ENCODE measurements at regions not wholly inside any gene's neighbourhood (a gene's known extent, or its start where the extent isn't known, plus 50 kb on each side); places are given as distances from the start of the nearest gene placed in this dataset.

- no peaks in the 10 kb centered on the region for H3F3A ChIP-seq (replicated peaks; ENCODE audit: low read depth)
- ATAC-seq (no peak; the same call in 1 of the 3 replicates), DNase-seq (ENCODE audit: low spot score) (no peak)
- no peaks in the 10 kb centered on the region for H3K79me2 ChIP-seq (replicated peaks; ENCODE audit: insufficient read depth)
- Mint-ChIP-seq H3K9me3 (no peaks in the 10 kb centered on the region), H3K4me3 (no peak overlapping the region), H3K4me1 (peaks cover 41% of the 10 kb centered on the region), H3K27me3 (ENCODE audit: insufficient read depth, low read depth, poor library complexity) (no peaks in the 10 kb centered on the region), H3K36me3 (ENCODE audit: low read depth) (no peaks in the 10 kb centered on the region), H3K27ac (no peak overlapping the region; the same call in 1 of the 2 replicates)
- no peak overlapping the region for H3K27ac ChIP-seq (ENCODE audit: low read depth)
- no peaks in the 10 kb centered on the region for H3K27me3 ChIP-seq (ENCODE audit: insufficient read depth)
- TF ChIP-seq JUNB (IDR thresholded peaks at IDR 0.05; ENCODE audit: unreplicated experiment) (no peak), ETS1 (IDR thresholded peaks at IDR 0.05) (no peak), CREB1 (CRISPR knock-in tag; IDR thresholded peaks at IDR 0.05; ENCODE audit: low read depth) (no peak), STAT1 (IDR thresholded peaks at IDR 0.05; ENCODE audit: unreplicated experiment) (no peak), POLR2AphosphoS5 (IDR thresholded peaks at IDR 0.05; ENCODE audit: low read depth) (no peak), ZNF114 (CRISPR knock-in tag; IDR thresholded peaks at IDR 0.05) (no peak), EZH2 (IDR thresholded peaks at IDR 0.05; ENCODE audit: low read depth, unreplicated experiment) (no peak), ZNF331 (CRISPR knock-in tag; IDR thresholded peaks at IDR 0.05; ENCODE audit: low read depth) (no peak), EZH2phosphoT487 (IDR thresholded peaks at IDR 0.05; ENCODE audit: unreplicated experiment) (no peak), NANOG (IDR thresholded peaks at IDR 0.05; ENCODE audit: borderline replicate concordance) (no peak), REST (IDR thresholded peaks at IDR 0.05; ENCODE audit: unreplicated experiment) (no peak), ZNF462 (CRISPR knock-in tag; IDR thresholded peaks at IDR 0.05) (no peak), CTCF (conservative IDR thresholded peaks at IDR 0.05; ENCODE audit: low read depth in 2 of 2) (no peak)
- no peak overlapping the region for H3K4me3 ChIP-seq
- no peaks in the 10 kb centered on the region for H4K20me1 ChIP-seq (replicated peaks; ENCODE audit: insufficient read depth)
- H3K36me3 ChIP-seq (ENCODE audit: insufficient read depth) = no peaks in the 10 kb centered on the region
- H3K9me2 ChIP-seq (ENCODE audit: insufficient read depth) = 0 out of 2 replicates have a peak, but pooled peaks cover 4% of the 10 kb centered on the region
- peaks cover 28% of the 10 kb centered on the region for H3K4me1 ChIP-seq (ENCODE audit: insufficient read depth)
- peak overlapping the region; percentile 45 for H3K4me2 ChIP-seq
- peak overlapping the region; percentile 97 for H2AFZ ChIP-seq
Measured at GRCh38 chr14:61218157-61218556, 63.0 kb downstream of the TMEM30B start.

Measured in GM23338 (cell line).